Tibial nerve (tissue), 4 donors: ENCODE measurements at regions not wholly inside any gene's neighbourhood (a gene's known extent, or its start where the extent isn't known, plus 50 kb on each side); places are given as distances from the start of the nearest gene placed in this dataset.

Experiments
- CTCF ChIP-seq, 5 experiments: fragments of 200-600 bp in 3 of 5; fragments of 450-650 bp in 2 of 5; sonication (generic) in 3 of 5; IDR thresholded peaks; one replicate each; pipeline ENCODE4 v1.5.1; 2016 to 2019; ENCODE audit warnings: antibody characterized with exemption in 5 of 5, mild to moderate bottlenecking in 3 of 5, moderate library complexity in 2 of 5
- EP300 ChIP-seq, 2 donors: sonication (generic); formaldehyde crosslinking; IDR thresholded peaks; one replicate each; pipeline ENCODE4 v1.6.1; 2017; ENCODE audit warnings: antibody characterized with exemption in 2 of 2, mild to moderate bottlenecking in 1 of 2
- POLR2A ChIP-seq, 2 donors: fragments of 450-650 bp; IDR thresholded peaks; one replicate each; pipeline ENCODE4 v1.6.1; 2017; ENCODE audit warnings: antibody characterized with exemption in 2 of 2, mild to moderate bottlenecking in 2 of 2, moderate library complexity in 2 of 2

- TF ChIP-seq CTCF (IDR thresholded peaks at IDR 0.05) = no peak
- no peak for TF ChIP-seq EP300 (IDR thresholded peaks at IDR 0.05)
- no peak for TF ChIP-seq POLR2A (IDR thresholded peaks at IDR 0.05)
Measured at GRCh38 chr2:175236930-175237329, 55.4 kb upstream of the ATP5MC3 start.
